ENCODE measurements at regions not wholly inside any gene's neighbourhood (a gene's known extent, or its start where the extent isn't known, plus 50 kb on each side); places are given as distances from the start of the nearest gene placed in this dataset.
"Not testable (repeated sequence)": the region's sequence is repeated elsewhere in the genome, so short reads cannot be mapped to it uniquely, and the experiment has no call there.

DNA sequence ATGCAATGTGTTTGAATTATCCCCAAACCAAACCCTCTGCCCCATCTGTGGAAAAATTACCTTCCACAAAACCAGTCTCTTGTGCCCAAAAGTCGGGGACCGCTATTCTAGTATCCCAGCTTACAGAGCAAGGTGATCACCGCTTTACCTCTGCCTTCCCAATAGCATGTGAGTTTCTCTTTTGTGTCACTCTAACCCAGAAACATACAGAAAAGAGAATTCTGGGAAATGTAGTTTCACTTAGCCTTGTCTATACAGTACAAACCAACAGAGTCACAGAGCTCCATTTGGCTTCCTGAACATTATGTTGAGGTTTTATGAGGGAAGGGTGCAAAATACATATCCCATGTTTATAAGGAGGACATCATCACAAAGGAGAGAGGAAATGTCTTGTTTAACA, 260.3 kb upstream of the MINDY3 start:
- Histone ChIP-seq H3K9me3 (no peaks in the 10 kb centered on the region), H3K4me1 (ENCODE audit: insufficient read depth) (no peaks in the 10 kb centered on the region), H3K27ac (no peak overlapping the region), H3K27me3 (no peaks in the 10 kb centered on the region), H3K36me3 (no peaks in the 10 kb centered on the region), H3K4me3 (no peak overlapping the region)
- intact Hi-C loops (cut with DNase I): no loop called here
- no peak for TF ChIP-seq CTCF (IDR thresholded peaks at IDR 0.05)
- no peak for TF ChIP-seq EP300 (IDR thresholded peaks at IDR 0.05)
- TF ChIP-seq POLR2A (IDR thresholded peaks at IDR 0.05): no peak
- DNase-seq: no peak
- 79 to 87% (median 83%) methylated on average over 3 of the region's 3 CpGs for WGBS, 3 donors

DNA sequence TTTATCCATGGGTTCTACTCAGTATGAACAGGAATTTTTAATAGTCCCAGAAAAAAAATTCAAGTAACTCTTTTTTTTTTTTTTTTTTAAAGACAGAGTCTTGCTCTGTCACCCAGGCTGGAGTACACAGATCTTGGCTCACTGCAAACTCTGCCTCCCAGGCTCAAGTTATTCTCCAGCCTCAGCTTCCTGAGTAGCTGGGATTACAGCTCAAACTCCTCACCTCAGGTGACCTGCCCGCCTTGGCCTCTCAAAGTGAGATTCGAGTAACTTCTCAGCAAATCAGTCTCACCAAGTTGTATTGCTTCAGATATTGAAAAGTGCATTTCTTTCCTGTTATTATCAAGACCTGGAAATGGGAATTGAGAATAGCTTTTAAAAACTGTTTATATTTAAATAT, 281.2 kb upstream of the MINDY3 start:
- Histone ChIP-seq H3K36me3 (no peaks in the 10 kb centered on the region), H3K27me3 (no peaks in the 10 kb centered on the region), H3K9me3 (no peaks in the 10 kb centered on the region), H3K27ac (no peak overlapping the region), H3K4me1 (ENCODE audit: insufficient read depth) (no peaks in the 10 kb centered on the region), H3K4me3 (no peak overlapping the region)
- TF ChIP-seq POLR2A (IDR thresholded peaks at IDR 0.05) (no peak), CTCF (IDR thresholded peaks at IDR 0.05) (no peak), EP300 (IDR thresholded peaks at IDR 0.05) (no peak)
- 69 to 74% (median 70%) methylated on average over 2 of the region's 2 CpGs for WGBS, 3 donors
- intact Hi-C loops (cut with DNase I): no loop called here
- no peak for DNase-seq

DNA sequence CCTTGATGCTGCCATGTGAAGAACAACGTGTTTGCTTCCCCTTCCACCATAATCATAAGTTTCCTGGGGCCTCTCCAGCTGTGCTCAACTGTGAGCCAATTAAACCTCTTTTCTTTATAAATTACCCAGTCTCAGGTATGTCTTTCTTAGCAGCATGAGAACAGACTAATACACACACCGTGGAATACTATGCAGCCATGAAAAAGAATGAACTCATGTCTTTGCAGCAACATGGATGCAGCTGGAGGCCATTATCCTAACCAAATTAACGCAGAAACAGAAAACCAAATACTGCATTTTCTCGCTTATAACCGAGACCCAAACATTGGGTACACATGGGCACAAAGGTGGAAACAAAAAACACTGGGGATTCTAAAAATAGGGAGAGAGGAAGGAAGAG, 286.7 kb upstream of the MINDY3 start:
- H3K4me3 ChIP-seq: no peak overlapping the region
- WGBS, 3 donors: 82 to 87% (median 86%) methylated on average over 5 of the region's 5 CpGs
- H3K9me3 ChIP-seq: no peaks in the 10 kb centered on the region
- intact Hi-C loops (cut with DNase I): no loop called here
- no peaks in the 10 kb centered on the region for H3K27me3 ChIP-seq
- no peaks in the 10 kb centered on the region for H3K36me3 ChIP-seq
- no peak for DNase-seq
- TF ChIP-seq EP300 (IDR thresholded peaks at IDR 0.05): no peak
- no peak for TF ChIP-seq POLR2A (IDR thresholded peaks at IDR 0.05)
- no peak for TF ChIP-seq CTCF (IDR thresholded peaks at IDR 0.05)
- no peak overlapping the region for H3K27ac ChIP-seq
- no peaks in the 10 kb centered on the region for H3K4me1 ChIP-seq (ENCODE audit: insufficient read depth)

DNA sequence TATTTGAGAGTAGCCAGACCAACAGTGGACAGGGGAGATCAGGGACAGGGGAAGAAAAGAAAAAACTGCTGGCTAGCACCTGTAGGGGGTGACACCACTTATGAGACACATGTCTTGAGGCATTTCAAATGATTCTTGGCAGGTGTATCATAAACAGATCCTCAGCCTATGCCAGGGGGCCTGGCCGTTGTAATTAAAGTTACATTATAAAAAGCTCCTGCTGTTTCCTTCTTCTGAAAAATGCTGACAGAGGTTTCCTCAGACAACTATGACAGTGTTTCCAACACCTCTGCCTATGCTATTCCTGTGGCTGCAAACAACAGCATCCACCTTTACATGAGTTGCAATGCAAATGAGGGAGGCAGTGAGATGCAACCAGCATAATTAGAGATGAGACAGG, 281.0 kb upstream of the PTER start:
- H3K4me3 ChIP-seq: no peak overlapping the region
- 12 to 19% (median 18%) methylated on average over 1 of the region's 1 CpG for WGBS, 3 donors
- no peaks in the 10 kb centered on the region for H3K27me3 ChIP-seq
- no peak for DNase-seq
- TF ChIP-seq POLR2A (IDR thresholded peaks at IDR 0.05) (no peak), EP300 (IDR thresholded peaks at IDR 0.05) (no peak), CTCF (IDR thresholded peaks at IDR 0.05) (no peak)
- H3K27ac ChIP-seq: no peak overlapping the region
- intact Hi-C loops (cut with DNase I): no loop called here
- H3K36me3 ChIP-seq: no peaks in the 10 kb centered on the region
- H3K9me3 ChIP-seq: no peaks in the 10 kb centered on the region
- no peaks in the 10 kb centered on the region for H3K4me1 ChIP-seq (ENCODE audit: insufficient read depth)

DNA sequence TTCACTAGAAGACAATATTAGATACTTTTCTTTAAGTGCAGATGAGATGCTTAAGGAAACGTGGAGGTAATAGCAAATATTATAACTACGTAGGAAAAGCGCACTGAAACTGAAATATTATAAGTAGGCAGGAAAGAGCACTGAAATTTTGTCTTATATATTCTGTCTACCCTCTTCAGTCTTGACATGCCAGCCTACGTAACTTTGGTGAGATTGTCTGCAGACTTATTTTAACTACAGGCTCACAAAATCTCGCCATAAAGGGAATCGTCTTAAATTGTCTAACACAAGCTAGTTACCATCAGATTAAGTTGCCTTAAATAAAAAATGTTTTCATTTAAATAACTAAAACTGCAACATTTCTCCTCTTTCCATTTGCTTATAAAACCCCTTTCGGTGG, 280.1 kb upstream of the PTER start:
- intact Hi-C loops (cut with DNase I): no loop called here
- Histone ChIP-seq H3K27me3 (no peaks in the 10 kb centered on the region), H3K36me3 (no peaks in the 10 kb centered on the region), H3K27ac (no peak overlapping the region), H3K9me3 (no peaks in the 10 kb centered on the region), H3K4me1 (ENCODE audit: insufficient read depth) (no peaks in the 10 kb centered on the region), H3K4me3 (no peak overlapping the region)
- 80 to 81% (median 81%) methylated on average over 7 of the region's 7 CpGs for WGBS, 3 donors
- TF ChIP-seq POLR2A (IDR thresholded peaks at IDR 0.05): no peak
- TF ChIP-seq EP300 (IDR thresholded peaks at IDR 0.05): no peak
- no peak for TF ChIP-seq CTCF (IDR thresholded peaks at IDR 0.05)
- DNase-seq: no peak

DNA sequence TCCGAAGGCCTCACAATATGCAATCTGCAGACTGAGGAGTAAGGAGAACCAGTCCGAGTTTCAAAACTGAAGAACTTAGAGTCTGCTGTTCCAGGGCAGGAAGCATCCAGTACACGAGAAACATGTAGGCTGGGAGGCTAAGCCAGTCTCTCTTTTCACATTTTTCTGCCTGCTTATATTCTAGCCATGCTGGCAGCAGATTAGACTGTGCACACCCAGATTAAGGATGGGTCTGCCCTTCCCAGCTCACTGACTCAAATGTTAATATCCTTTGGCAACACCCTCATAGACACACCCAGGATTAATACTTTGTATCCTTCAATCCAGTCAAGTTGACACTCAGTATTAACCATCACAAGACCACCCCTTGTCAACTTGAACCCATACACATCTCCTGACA, 271.7 kb upstream of the PTER start:
- H3K36me3 ChIP-seq; H3K4me1 ChIP-seq (ENCODE audit: insufficient read depth); H3K27ac ChIP-seq; H3K9me3 ChIP-seq; H3K4me3 ChIP-seq; intact Hi-C loops (cut with DNase I); H3K27me3 ChIP-seq; DNase-seq: not testable (repeated sequence)
- WGBS, 3 donors: 68 to 86% (median 71%) methylated on average over 3 of the region's 3 CpGs

Data from ovary (tissue), 7 donors.